ENCODE measurements at regions not wholly inside any gene's neighbourhood (a gene's known extent, or its start where the extent isn't known, plus 50 kb on each side); places are given as distances from the start of the nearest gene placed in this dataset.
A peak's percentile ranks its signal among the peaks of the same experiment; 100 is the strongest.

DNA sequence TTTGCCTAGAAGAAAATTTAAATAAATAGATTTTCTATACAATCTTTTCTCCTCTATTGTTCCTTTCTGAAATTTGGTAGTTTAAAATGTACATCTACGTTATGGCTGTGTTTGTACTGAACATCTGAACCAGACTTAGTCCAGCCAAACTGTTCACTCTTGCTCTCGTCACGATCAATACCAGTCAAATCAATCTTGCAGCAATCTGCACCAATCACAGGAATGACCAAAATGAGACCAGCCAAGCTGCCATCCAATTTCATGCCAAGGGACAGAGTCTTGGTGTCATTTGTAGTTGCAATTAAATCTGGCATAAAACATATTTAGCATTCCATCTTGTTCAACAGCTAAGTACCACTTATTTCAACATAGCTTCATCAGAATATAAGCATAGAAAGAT, 156.6 kb downstream of the IRS2 start:
- ATAC-seq: no peak
- TF ChIP-seq ZNF8 (CRISPR knock-in tag; IDR thresholded peaks at IDR 0.05) (no peak), ZNF70 (CRISPR knock-in tag; IDR thresholded peaks at IDR 0.05) (no peak), BACH2 (CRISPR knock-in tag; IDR thresholded peaks at IDR 0.05; ENCODE audit: borderline replicate concordance) (no peak), ISL1 (CRISPR knock-in tag; IDR thresholded peaks at IDR 0.05) (no peak), TSHZ2 (CRISPR knock-in tag; IDR thresholded peaks at IDR 0.05) (no peak), GLIS3 (CRISPR knock-in tag; IDR thresholded peaks at IDR 0.05) (no peak), SNAI2 (CRISPR knock-in tag; IDR thresholded peaks at IDR 0.05) (no peak), RARB (CRISPR knock-in tag; IDR thresholded peaks at IDR 0.05) (no peak), ZFP30 (CRISPR knock-in tag; IDR thresholded peaks at IDR 0.05) (no peak), TOX (CRISPR knock-in tag; IDR thresholded peaks at IDR 0.05; ENCODE audit: borderline replicate concordance) (no peak), CSDC2 (CRISPR knock-in tag; IDR thresholded peaks at IDR 0.05) (no peak), ARNTL (CRISPR knock-in tag; IDR thresholded peaks at IDR 0.05; ENCODE audit: borderline replicate concordance, low read depth) (no peak), POU6F1 (CRISPR knock-in tag; IDR thresholded peaks at IDR 0.05; ENCODE audit: borderline replicate concordance, low read depth) (no peak)
- TF ChIP-seq, protein P1, sequence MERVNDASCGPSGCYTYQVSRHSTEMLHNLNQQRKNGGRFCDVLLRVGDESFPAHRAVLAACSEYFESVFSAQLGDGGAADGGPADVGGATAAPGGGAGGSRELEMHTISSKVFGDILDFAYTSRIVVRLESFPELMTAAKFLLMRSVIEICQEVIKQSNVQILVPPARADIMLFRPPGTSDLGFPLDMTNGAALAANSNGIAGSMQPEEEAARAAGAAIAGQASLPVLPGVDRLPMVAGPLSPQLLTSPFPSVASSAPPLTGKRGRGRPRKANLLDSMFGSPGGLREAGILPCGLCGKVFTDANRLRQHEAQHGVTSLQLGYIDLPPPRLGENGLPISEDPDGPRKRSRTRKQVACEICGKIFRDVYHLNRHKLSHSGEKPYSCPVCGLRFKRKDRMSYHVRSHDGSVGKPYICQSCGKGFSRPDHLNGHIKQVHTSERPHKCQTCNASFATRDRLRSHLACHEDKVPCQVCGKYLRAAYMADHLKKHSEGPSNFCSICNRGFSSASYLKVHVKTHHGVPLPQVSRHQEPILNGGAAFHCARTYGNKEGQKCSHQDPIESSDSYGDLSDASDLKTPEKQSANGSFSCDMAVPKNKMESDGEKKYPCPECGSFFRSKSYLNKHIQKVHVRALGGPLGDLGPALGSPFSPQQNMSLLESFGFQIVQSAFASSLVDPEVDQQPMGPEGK (CRISPR knock-in tag; IDR thresholded peaks at IDR 0.05; ENCODE audit: borderline replicate concordance): no peak
- TF ChIP-seq, protein P2, sequence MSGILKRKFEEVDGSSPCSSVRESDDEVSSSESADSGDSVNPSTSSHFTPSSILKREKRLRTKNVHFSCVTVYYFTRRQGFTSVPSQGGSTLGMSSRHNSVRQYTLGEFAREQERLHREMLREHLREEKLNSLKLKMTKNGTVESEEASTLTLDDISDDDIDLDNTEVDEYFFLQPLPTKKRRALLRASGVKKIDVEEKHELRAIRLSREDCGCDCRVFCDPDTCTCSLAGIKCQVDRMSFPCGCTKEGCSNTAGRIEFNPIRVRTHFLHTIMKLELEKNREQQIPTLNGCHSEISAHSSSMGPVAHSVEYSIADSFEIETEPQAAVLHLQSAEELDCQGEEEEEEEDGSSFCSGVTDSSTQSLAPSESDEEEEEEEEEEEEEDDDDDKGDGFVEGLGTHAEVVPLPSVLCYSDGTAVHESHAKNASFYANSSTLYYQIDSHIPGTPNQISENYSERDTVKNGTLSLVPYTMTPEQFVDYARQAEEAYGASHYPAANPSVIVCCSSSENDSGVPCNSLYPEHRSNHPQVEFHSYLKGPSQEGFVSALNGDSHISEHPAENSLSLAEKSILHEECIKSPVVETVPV (CRISPR knock-in tag; IDR thresholded peaks at IDR 0.05): no peak

DNA sequence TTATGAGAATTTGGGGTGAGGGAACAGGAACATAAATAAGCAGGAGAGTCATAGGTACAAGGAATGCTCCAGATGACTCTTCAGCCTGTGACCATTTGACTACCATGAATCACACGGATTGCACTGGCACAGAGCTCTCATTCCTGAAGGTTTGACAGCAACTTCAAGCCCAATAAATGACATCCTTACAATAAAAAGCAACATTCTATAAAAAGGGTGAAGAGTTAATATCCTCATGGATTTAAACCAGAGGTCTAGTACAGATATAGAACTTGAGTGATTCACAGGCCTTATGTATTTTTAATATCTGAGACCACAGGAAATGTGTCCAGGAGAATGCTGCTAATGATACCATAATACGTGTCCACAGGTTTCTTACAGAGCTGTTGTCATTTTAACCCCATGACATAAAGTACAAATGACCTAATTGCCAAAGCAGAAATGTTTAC, 158.1 kb downstream of the IRS2 start:
- TF ChIP-seq ZFP3 (CRISPR knock-in tag; IDR thresholded peaks at IDR 0.05) (no peak), ESRRG (CRISPR knock-in tag; IDR thresholded peaks at IDR 0.05) (no peak), ARNTL (CRISPR knock-in tag; IDR thresholded peaks at IDR 0.05; ENCODE audit: borderline replicate concordance, low read depth) (no peak), PPARA (CRISPR knock-in tag; IDR thresholded peaks at IDR 0.05; ENCODE audit: borderline replicate concordance) (no peak), ZNF565 (CRISPR knock-in tag; conservative IDR thresholded peaks at IDR 0.05; ENCODE audit: low read depth) (no peak), ZFP30 (CRISPR knock-in tag; IDR thresholded peaks at IDR 0.05) (no peak), TSHZ2 (CRISPR knock-in tag; IDR thresholded peaks at IDR 0.05) (no peak), ISL1 (CRISPR knock-in tag; IDR thresholded peaks at IDR 0.05) (no peak; the same call in 1 of the 2 replicates)
- TF ChIP-seq, protein P1 (CRISPR knock-in tag; IDR thresholded peaks at IDR 0.05; ENCODE audit: borderline replicate concordance): no peak
- ATAC-seq: peak; percentile 87
